Inflammatory macrophage (primary cell): ENCODE measurements at regions not wholly inside any gene's neighbourhood (a gene's known extent, or its start where the extent isn't known, plus 50 kb on each side); places are given as distances from the start of the nearest gene placed in this dataset.

Source experiments
- DNase-seq, 2 donors: peaks; one replicate each; pipeline ENCODE4 v3.0.0-alpha.2; 2020 to 2022

DNA sequence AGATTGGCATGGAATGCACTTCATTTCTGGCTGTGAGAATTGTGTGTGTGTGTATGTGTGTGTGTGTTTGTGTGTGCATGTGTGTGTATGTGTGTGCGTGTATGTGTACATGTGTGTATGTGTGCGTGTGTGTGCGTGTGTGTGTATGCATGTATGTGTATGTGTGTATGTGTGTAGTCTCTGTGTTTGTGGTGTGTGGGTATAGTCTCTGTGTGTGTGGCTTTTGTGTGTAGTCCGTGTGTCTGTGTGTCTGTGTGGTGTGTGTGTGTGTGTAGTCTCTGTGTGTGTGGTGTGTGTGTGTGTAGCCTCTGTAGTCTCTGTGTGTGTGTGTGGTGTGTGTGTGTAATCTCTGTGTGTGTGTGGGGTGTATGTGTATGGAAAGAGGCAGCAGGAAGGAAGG is 247.3 kb upstream of the SOX11 start:
- DNase-seq: no peak

DNA sequence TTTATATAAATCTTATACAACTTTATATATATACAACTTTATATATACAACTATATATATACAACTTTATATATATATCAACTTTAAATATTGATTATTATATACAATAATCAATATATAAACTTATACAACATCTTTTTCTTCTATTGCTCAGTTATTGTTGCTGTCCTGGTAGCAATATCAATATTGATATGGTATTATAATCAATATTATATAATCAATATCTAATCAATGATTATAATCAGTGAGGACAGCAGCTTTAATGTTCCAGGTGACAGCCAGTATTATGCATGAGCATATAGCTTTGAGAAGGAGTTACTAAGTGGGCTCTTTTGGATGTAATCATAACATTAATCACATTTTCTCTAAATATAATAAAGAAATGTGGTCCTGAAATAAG is 242.3 kb upstream of the SOX11 start:
- no peak for DNase-seq

DNA sequence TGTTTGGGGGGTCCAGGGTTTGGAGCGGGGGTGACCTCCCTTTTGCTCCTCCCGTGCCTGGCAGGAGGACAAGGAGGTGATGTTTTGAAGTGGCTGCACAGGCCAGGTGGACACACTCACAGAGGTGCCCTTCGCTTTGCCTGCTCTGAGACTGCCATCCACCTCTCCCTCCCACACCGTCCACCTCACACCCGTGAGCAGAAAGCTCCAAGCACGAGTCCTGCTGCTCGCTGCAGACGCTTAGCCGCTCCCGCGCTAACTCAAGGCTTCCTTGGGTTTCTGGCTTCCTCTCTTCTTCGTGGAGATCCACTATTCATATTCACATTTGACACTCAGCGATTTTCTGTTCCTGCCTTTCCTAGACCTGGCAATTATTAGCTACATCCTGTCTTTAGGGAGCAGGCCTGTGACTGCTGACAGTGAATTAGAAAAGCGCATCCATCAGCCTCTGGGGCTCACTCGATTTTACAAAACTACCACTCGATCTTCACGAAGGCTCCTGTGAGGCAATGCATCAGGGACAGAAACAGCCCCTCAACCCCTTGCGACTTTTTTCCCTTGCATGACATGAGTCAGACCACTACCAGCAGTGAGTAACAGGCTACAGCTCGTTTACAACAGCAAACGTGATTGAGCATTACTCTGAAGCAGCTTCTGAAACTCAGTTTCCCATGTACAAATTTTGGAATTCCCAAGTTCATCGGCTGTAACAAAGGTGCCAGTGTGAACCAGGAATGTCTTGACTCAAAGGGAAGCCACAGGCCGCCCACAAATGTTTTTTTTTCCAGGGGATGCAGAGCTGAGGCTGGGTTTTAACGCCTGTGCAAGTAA is 238.7 kb upstream of the SOX11 start:
- no peak for DNase-seq

DNA sequence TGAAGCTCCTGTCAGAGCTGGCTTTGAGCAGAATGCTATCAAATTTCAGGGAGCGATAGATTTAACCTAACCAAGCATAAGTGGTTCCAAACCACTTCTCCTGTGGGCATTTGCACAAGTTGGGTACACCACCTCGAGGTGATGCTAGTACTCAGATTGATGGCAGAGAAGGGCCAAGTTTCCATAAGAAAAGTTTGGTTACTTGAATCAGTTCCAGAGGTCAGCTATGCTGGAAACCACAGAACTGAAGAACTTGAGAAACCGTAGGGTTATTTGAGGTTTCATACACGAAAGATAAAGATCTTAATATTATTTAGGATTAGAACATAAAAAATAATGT is 238.2 kb upstream of the SOX11 start:
- DNase-seq: no peak

DNA sequence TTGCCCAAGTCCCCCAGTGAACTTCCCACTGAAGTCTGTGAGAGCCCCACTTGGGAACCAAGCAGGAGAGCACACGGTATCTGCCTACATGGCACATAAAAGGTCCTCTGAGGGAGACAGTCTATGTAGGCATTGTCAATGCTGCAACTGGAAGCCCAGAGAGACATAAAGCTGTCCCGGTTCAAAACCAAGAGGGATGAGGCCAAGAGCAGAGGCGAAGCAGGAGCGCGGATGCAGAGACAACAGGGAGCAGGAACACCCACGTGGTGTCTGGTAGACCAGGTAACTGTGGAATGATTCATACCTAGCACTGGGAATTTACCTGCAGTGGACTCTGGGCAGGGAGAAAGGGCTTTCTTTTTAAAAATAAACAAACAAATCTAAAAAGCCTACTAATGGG is 233.1 kb upstream of the SOX11 start:
- DNase-seq: no peak

DNA sequence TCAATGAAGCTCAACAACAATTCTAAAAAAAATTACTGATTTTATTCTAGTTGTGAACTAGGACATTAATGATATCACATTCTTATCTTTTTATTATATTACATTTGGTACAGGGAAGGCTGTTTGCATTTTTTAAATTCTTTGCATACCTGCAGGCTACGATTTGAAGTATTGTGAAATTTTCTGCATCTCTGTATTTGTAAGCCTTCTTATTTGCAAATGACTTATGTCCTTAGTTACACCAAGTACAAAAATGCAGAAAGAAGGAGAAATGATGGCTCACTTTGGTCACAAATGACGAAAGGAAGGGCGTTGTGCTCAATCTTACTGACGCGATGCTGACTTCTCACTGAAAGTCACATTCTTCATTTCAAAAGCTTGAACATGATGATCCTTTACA is 227.5 kb upstream of the SOX11 start:
- no peak for DNase-seq

DNA sequence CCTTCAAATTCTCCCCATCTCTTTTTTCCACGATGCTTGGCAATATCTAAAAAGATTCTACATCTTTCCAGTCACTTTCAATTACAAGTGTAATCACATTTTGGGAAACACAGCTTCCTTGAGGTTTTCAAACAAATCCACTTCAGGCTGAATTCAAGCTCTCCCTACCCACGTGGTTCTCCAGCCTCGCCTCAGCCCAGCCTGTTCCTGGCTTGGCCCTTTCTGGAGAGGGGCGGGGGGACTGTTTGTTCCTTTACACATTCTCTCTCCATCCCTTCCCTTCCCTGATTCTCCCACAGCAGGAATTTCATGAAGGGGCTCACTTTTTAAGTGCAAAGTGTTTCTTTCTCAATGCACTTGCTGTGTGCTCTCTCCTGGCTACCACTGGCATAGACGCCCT is 226.3 kb upstream of the SOX11 start:
- no peak for DNase-seq

DNA sequence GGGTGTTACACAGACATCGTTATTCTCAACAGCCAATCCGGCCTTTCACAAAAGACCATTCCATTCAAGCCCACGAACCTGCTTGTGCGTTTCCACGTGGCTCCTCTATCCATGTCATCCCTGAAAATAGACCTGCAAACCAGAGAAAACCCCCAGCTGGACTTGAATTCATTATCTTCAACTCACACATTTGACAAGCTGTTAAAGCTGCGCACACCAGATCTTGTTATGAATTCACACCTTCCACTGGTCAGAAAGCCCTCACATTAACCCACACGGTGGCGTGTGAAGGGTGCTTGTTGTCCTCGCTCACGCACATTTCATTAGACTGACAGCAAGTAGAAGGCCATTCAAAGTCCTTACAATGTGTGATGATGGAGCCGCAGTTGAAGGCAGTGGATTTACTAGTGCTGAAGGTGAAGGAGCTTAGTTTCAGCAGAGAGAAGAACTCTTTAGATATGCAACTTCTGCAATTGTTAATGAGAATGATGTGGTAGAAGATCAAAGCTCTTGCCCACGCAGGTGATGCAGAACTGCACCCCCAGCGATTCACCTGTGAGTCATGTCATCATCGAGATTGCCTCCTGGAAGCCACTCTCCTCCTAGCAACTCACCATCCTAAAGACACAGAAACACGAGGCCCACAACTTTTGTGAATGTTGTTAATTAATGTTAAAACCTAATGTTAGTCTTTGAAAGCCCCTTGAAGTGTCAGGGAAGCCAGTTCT is 224.8 kb upstream of the SOX11 start:
- DNase-seq: no peak

DNA sequence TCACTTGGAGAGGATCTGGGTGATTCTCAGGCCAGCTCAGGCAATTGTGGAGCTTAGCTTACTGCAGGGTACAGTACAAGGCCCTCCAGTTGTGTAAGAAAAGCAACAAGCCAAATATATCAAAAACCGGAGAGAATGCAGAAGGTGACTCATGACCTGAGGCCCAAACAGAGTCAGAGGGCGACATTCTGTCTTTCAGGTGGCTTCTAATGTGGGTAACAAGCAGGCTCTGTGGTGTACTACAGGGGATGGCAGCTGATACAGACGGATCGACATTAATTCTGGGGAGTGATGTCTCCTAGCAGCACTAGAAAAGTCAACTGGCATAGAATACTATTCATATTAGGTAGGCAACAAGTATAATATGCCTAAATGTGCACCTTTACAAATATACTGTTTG is 219.5 kb upstream of the SOX11 start:
- DNase-seq: no peak

DNA sequence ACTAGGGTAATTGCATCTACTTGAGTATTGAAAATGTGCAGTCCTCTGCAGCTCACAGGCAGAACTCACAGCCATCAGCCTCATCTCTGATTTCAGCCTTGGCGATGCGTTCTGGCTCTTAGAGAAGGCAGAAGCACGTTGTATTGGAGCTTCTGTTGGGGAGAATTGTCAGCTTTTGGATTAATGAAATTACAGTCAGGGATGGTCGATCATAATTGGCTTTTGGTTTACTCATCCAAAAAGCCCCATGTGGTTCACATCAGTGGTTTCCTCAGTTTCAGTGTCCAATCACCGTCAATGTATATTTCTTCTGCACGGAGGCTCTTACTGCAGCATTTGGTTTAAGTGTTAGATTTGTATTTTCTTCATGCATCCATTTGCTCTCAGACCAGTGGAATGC is 218.5 kb upstream of the SOX11 start:
- DNase-seq: no peak

DNA sequence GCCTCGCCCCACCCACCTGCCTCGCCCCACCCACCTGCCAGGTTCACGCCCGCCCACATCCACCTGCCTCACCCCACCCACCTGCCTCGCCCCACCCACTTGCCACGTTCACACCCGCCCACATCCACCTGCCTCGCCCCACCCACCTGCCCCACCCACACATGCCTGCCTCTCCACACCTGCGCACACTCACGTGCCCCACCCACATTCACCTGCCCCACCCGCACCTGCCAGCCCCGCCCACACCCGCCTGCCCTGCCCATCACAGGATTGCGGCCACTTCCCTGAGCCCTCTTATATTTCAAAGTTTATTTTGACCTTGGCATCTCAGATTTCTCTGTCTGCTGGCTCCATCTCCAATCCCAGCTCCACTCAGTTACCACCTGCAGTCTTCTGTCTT is 217.5 kb upstream of the SOX11 start:
- no peak for DNase-seq

DNA sequence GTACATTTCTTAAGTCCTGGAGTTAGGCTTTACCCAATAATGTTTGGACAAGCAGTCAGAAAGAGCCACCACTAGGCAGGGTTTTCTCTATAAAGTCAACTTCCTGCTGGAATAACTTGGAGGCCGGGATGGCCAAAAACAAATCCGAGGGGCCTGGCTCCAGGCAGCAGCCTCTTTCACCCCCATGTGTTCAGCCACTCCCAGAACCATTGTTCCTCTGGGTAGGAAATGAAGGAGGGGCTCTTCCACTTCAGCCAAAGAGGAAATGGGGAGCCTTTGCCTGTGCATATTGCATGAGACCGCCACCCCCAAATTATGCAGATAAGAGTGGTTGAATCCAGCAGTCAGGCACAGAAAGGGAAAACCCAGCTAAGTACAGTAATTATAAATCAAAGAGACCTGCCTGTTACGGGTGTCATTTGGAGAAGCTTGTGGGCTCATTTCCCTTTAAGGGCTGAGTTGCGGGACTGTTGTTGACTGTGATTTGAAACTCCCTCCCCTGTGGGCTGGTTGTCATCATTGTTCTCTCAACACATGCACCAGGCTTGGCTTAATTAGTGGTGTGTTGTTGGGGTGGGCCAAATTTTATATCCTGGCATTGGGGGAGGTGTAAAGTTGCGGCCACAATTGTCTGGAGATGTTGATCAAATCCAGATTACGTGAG is 212.8 kb upstream of the SOX11 start:
- DNase-seq: no peak

DNA sequence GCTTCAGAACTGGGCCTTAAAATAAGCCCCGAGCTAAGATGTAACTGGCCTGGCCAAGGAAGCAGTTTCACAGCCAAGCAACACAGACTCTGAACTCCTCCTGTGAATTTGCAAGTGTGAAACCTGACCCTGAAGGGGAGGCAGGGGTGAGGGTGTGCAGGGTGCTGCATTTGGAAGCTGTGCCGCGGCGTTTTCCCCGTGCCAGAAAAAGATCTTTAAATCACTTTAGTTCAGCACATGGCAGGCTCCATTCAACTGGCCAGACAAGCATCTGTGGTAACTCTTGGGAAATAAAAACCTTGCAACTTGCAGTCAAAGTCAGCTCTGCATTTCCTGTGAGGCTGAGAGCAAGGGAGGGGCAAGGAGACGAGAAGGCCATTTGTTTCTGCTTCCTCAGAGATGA is 209.3 kb upstream of the SOX11 start:
- DNase-seq: no peak

DNA sequence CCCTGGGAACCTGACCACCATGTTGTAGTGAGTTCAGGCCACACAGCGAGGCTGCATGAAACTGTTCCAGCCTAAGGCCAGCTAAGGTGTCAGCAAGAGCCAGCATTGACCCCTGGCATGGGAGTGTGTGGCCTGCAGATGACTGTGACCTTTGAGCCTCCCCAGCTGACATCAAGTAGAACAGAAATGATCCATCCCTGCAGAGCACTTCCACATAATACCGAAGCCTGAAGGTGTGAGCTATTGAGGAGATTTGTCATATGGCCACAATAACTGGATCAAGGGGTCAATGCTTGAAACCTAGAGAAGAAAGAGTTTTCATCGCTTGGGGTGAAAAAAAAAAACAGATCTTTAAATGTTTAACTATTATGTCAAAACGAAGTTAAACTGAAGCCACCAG is 207.3 kb upstream of the SOX11 start:
- DNase-seq: no peak

DNA sequence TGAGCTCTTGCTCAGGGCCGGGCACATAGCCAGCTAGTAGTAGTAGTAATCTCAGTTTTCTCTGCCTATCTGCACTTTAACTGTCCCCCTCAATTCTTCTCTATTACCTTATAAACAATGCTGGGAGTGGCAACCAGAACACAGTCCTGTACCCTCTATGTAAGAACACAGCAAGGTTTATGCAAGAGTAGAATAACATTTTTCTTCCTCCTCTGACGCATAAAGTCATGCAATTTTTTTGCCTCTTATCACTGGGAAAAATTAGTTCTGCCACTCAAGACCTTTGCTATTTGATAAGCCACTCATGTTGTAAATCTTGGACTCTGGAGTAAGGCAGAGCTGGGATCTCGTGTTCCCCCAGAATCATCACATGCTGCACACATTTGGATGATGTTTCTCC is 200.7 kb upstream of the SOX11 start:
- DNase-seq: no peak

DNA sequence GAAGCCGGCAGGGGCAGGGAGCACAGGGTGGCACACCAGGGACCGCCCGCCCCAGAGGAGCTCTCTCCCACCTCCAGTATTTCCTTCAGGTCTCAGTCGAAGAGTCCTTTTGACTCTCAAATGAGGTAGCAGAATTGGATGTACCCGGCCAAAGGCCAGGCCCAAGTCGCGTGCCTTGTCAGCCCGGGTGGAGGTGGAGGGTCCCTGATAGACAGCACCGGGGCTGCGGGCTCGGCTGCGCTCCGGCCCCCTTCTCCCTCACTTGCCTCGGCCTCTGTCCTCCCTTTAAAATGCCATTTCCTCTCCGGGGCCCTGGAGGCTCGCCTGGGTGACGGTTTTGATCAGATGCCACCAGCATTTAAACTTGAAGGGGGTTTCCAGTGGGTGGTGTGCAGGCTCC is 198.9 kb upstream of the SOX11 start:
- no peak for DNase-seq

DNA sequence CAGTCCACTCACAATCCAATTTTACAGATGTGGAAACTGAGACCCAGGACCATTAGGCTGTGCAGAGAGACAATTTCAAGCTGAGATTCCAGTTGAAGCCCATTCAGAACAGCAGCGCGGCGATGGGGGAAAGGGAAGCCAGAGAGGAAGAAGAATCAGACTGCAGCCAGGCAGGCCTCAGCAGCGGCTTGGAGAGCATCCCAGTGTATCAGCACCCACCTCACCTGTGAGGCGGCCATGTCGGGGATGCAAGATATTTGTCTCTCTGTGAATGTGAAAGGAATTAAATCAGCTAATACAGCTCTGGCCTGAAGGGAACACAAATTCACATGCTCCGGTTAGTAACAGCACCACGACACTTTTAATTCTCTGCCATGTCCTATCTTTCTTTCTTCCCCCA is 198.0 kb upstream of the SOX11 start:
- no peak for DNase-seq

DNA sequence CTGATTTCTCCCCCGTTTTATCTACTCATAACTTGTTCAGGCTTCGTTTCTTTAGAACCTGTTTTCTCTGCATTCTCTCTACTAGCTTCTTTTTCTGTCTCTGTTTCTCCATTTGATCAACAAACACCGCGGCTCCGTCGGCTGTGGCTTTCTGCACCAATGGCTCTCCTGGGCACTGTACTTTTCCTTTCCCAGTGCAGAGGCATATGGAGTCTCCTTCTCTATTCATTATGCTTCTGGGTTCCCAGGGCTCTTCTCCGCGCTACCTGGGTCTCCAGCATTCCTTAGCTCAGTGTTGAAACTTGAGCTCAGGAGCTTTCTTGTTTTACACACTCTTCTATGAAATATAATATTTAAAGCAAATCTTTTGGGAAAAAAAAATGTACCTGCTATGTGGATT is 196.6 kb upstream of the SOX11 start:
- DNase-seq: no peak

DNA sequence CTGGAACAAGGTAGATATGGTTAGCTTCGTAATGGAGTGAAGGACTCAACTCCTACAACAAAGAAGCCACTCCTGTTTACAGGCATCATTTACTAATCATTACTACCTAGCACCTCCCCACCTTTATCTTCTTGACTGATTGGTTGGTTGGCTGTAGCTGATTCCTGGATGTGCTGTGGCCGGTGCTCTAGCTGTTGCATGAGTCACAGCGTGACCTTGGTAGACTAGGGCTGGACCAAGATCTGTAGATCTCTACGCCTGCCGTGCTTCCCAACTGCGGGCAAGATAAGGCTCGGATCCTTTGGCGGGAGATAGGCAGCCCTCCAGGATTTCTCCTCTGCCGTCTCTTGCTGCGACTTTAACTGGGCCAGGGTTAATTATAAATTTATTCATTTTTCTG is 194.3 kb upstream of the SOX11 start:
- no peak for DNase-seq

DNA sequence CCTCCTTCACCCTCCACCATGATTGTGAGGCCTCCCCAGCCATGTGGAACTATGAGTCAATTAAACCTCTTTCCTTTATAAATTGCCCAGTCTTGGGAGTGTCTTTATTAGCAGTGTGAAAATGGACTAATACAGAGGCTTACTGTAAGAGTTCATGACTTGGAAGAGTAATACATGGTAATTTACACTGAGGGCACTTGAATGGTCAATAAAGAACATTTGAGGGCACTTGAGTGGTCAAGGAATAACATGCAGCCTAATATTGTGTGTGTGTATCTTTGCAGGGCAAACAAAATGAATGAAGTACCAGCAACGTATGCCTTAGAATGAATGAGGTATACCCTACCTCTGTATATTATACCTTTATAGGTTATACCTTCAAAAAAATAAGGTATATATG is 190.4 kb upstream of the SOX11 start:
- DNase-seq: no peak

DNA sequence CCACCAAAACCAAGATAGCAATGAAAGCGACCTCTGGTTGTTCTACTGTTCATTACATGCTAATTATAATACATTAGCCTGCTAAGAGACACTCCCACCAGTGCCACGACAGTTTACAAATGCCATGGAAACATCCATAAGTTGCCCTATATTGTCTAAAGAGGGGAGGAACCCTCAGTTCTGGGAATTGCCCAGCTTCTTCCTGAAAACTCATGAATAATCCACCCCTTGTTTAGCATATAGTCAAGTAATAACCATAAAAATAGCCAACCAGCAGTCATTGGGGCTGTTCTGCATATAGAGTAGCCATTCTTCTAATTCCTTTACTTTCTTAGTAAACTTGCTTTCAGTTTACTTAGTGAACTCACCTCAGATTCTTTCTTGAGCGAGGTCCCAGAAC is 189.8 kb upstream of the SOX11 start:
- no peak for DNase-seq

DNA sequence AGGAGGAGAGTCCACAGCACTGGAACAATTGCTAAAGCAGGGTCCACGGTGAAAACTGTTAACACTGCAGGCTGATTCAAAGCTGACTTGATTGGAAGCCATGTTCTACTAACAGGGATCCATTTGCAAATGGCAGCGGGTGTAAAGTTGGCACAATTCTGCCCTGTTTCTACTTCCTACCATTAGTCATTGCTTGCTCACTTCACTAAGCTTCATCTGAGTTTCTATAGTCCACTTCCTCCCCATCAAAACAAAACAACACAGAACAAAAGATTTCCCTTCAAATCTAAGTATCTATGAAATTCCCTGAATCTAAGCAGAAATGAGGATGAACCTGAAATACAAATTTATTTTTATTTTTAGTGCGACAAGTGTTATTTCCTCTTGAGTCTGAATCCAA is 187.4 kb upstream of the SOX11 start:
- DNase-seq: no peak

DNA sequence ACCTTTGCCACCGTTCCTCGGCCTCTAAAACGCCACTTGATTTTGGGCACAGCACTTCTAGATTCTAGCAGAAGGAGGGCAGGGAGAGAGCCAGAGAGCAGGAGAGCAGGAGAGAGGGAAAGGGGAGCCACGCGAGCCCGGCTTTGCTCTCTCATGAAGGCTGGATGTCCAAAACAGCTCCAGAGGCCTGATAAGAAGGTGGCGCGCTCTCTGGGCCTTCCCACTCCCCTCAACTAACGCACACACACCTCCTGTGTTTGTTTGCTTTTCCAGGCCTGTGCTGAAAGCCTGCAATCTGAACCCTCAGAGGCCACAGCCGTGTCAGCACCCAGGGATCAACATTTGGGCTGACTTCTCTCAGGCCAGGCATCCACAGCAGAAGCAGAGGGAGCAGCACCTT is 184.8 kb upstream of the SOX11 start:
- no peak for DNase-seq

DNA sequence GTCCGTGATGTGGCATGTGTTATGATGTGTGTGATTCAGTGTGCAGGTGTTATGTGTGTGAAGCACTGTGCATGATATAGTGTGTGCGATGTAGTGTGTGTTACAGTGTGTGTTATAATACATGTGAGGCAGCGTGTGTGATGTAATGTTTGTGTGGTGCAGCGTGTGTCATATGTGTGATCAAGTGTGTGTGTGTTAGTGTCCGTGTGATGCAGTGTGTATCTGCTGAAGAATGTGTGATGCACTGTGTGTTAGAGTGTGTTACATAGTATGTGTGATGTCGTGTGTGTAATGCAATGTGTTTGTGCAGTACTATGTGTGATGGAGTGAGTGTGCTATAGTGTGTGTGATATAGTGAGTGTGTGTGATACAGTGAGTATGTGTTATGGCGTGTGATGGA is 182.8 kb upstream of the SOX11 start:
- no peak for DNase-seq
